ENCODE measurements at regions not wholly inside any gene's neighbourhood (a gene's known extent, or its start where the extent isn't known, plus 50 kb on each side); places are given as distances from the start of the nearest gene placed in this dataset.

GRCh38 chr5:120258123-120258522 lies 206.0 kb upstream of the PRR16 start:
- H4K20me1 ChIP-seq (ENCODE audit: control insufficient read depth, extremely low read depth, insufficient read depth, low read length), result no peaks in the 10 kb centered on the region
- DNase-seq (ENCODE audit: low read depth in 2 of 2), result peak in 1 of 2 donors; percentile 36
- peak overlapping the region; percentile 58 for H2AFZ ChIP-seq (ENCODE audit: low read length)
- no peak for TF ChIP-seq EZH2 (IDR thresholded peaks at IDR 0.05; ENCODE audit: low read length, missing control alignments)
- no peak for TF ChIP-seq CTCF (conservative IDR thresholded peaks at IDR 0.05 in 1 of 2, IDR thresholded peaks at IDR 0.05 in 1 of 2; ENCODE audit: low read depth in 1 of 2, low read length in 2 of 2)
- no peaks in the 10 kb centered on the region for H3K79me2 ChIP-seq (ENCODE audit: control insufficient read depth, insufficient read depth, low read length)
- H3K4me1 ChIP-seq (ENCODE audit: control insufficient read depth, extremely low read depth, insufficient read depth, low read length), result no peaks in the 10 kb centered on the region
- H3K36me3 ChIP-seq (ENCODE audit: control insufficient read depth, insufficient read depth, low read length), result no peaks in the 10 kb centered on the region
- no peaks in the 10 kb centered on the region for H3K27me3 ChIP-seq (ENCODE audit: control insufficient read depth, insufficient read depth, low read length)
- H3K9ac ChIP-seq (ENCODE audit: insufficient read depth, low read length), result no peak overlapping the region
- H3K27ac ChIP-seq (ENCODE audit: insufficient read depth, low read length), result no peak overlapping the region
- no peak overlapping the region for H3K4me2 ChIP-seq (ENCODE audit: extremely low read depth, insufficient read depth, low read length)
- no peak overlapping the region for H3K4me3 ChIP-seq (replicated peaks in 1 of 4; ENCODE audit: control extremely low read depth in 1 of 4, insufficient read depth in 1 of 4, low read depth in 3 of 4, low read length in 4 of 4)
- no peaks in the 10 kb centered on the region for H3K9me3 ChIP-seq (ENCODE audit: control insufficient read depth, insufficient read depth, low read depth, low read length)

- Histone ChIP-seq H3K9me3 (ENCODE audit: control insufficient read depth, insufficient read depth, low read depth, low read length) (no peaks in the 10 kb centered on the region), H3K79me2 (ENCODE audit: control insufficient read depth, insufficient read depth, low read length) (no peaks in the 10 kb centered on the region), H3K36me3 (ENCODE audit: control insufficient read depth, insufficient read depth, low read length) (no peaks in the 10 kb centered on the region), H3K9ac (ENCODE audit: insufficient read depth, low read length) (no peak overlapping the region), H3K4me1 (ENCODE audit: control insufficient read depth, extremely low read depth, insufficient read depth, low read length) (no peaks in the 10 kb centered on the region), H4K20me1 (ENCODE audit: control insufficient read depth, extremely low read depth, insufficient read depth, low read length) (no peaks in the 10 kb centered on the region), H3K27me3 (ENCODE audit: control insufficient read depth, insufficient read depth, low read length) (no peaks in the 10 kb centered on the region), H3K4me3 (replicated peaks in 1 of 4; ENCODE audit: control extremely low read depth in 1 of 4, insufficient read depth in 1 of 4, low read depth in 3 of 4, low read length in 4 of 4) (no peak overlapping the region), H3K4me2 (ENCODE audit: extremely low read depth, insufficient read depth, low read length) (no peak overlapping the region), H3K27ac (ENCODE audit: insufficient read depth, low read length) (no peak overlapping the region), H2AFZ (ENCODE audit: low read length) (no peak overlapping the region)
- no peak for DNase-seq (ENCODE audit: low read depth in 2 of 2)
- TF ChIP-seq CTCF (conservative IDR thresholded peaks at IDR 0.05 in 1 of 2, IDR thresholded peaks at IDR 0.05 in 1 of 2; ENCODE audit: low read depth in 1 of 2, low read length in 2 of 2) (no peak), EZH2 (IDR thresholded peaks at IDR 0.05; ENCODE audit: low read length, missing control alignments) (no peak)
Measured at GRCh38 chr5:120260651-120261050, 203.4 kb upstream of the PRR16 start.

DNA sequence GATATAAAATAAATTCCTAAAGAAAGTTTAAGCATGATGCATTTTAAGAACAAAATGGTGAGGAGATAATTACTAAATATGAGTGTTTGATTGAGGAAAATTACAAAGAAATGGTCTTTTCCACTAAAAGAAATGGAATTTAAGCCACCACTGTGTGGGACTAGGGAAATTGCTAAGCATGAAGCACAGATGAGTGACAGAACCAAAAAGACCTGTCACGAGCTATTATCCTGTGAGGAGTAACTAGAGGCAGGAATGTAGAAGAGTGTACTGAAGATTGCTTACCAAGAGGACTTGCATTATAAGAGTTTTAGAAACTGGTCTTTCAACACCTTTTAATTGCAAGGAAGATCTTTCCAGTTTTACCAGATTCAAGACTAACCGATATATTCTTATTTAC lies 193.6 kb upstream of the PRR16 start:
- Histone ChIP-seq H3K79me2 (ENCODE audit: control insufficient read depth, insufficient read depth, low read length) (no peaks in the 10 kb centered on the region), H4K20me1 (ENCODE audit: control insufficient read depth, extremely low read depth, insufficient read depth, low read length) (no peaks in the 10 kb centered on the region), H3K4me3 (replicated peaks in 1 of 4; ENCODE audit: control extremely low read depth in 1 of 4, insufficient read depth in 1 of 4, low read depth in 3 of 4, low read length in 4 of 4) (no peak overlapping the region), H3K27me3 (ENCODE audit: control insufficient read depth, insufficient read depth, low read length) (no peaks in the 10 kb centered on the region), H3K4me2 (ENCODE audit: extremely low read depth, insufficient read depth, low read length) (no peak overlapping the region), H3K27ac (ENCODE audit: insufficient read depth, low read length) (no peak overlapping the region), H2AFZ (ENCODE audit: low read length) (no peak overlapping the region), H3K9me3 (ENCODE audit: control insufficient read depth, insufficient read depth, low read depth, low read length) (no peaks in the 10 kb centered on the region), H3K36me3 (ENCODE audit: control insufficient read depth, insufficient read depth, low read length) (no peaks in the 10 kb centered on the region), H3K9ac (ENCODE audit: insufficient read depth, low read length) (no peak overlapping the region), H3K4me1 (ENCODE audit: control insufficient read depth, extremely low read depth, insufficient read depth, low read length) (no peaks in the 10 kb centered on the region)
- DNase-seq (ENCODE audit: low read depth in 2 of 2), result no peak
- no peak for TF ChIP-seq CTCF (conservative IDR thresholded peaks at IDR 0.05 in 1 of 2, IDR thresholded peaks at IDR 0.05 in 1 of 2; ENCODE audit: low read depth in 1 of 2, low read length in 2 of 2)
- TF ChIP-seq EZH2 (IDR thresholded peaks at IDR 0.05; ENCODE audit: low read length, missing control alignments), result no peak
